ACHN (cell line): ENCODE measurements at regions not wholly inside any gene's neighbourhood (a gene's known extent, or its start where the extent isn't known, plus 50 kb on each side); places are given as distances from the start of the nearest gene placed in this dataset.

Experiments used
- DNase-seq: peaks from one replicate; pipeline ENCODE4 v3.0.0-alpha.2; 2015
- in situ Hi-C: cut with HindIII; loops from 2 replicates; pipeline ENCODE4 v1.10.0; 2017; ENCODE audit warnings: low sequenced_read_pairs, low pct_ligation_motif_present, low pct_unique_long_range_greater_than_20kb

GRCh38 chr14:43249116-43249515, 1258.0 kb downstream of the FSCB start:
- in situ Hi-C loops, result no loop called here
- DNase-seq, result no peak

- DNase-seq, result no peak
- in situ Hi-C loops, result no loop called here
Measured at GRCh38 chr14:43247877-43248276, 1259.2 kb downstream of the FSCB start.

DNA sequence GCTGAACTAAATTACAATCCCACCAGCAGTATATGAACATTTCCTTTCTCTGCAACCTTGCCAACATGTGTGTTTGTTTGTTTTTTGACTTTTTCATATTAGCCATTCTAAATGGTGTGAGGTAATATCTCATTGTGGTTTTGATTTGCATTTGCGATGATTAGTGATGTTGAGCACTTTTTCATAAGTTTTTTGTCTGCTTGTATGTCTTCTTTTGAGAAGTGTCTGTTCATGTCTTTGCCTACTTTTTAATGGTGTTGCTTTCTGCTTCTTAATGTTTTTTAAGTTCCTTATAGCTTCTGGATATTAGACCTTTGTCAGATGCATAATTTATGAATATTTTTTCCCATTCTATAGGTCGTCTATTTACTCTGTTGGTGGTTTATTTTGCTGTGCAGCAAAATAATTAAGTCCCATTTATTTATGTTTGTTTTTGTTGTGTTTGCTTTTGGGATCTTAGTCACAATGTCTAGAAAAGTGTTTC, 1262.9 kb downstream of the FSCB start:
- in situ Hi-C loops, result no loop called here

DNA sequence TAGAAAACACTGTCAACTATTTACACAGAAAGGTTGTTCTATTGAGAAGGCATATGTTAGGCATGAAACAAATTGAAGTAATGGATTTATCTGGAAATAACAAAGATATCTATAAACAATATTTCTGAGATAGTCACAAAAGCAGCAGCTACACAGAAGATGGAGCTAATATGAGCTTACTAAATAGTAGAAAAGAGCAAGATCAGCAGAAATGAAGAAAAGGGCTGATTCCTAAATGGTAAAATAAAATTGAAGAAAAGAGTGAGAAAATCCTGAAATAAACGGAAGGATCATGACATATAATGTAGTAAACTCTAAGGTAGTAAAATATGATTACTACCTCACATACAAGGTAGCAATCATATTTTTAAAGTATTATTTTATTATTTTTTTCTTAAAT, 1263.9 kb downstream of the FSCB start:
- in situ Hi-C loops, result no loop called here
- no peak for DNase-seq

More for the DNA sequence above, 1262.9 kb downstream of the FSCB start:
- no peak for DNase-seq

DNA sequence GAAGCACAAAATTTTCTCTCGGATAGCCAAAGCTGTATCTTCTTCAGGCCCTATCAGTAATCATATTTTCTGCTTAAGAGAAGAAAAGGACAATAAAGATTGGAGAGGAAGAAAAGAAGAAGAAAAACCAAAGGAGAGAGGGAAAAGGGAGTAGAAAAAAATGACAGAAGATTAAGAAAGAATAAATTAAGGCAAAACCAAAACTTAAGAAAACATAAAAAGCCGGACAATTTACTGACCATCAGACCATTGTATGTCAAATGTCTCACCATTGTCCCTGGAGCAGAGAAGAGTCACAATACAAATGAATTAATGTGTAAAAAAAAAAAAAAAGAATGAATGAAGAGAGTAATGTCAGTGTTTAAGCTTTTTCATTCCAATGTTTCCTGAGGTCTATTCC, 1274.8 kb downstream of the FSCB start:
- DNase-seq, result no peak
- in situ Hi-C loops, result no loop called here

GRCh38 chr14:43215524-43215923, 1291.6 kb downstream of the FSCB start:
- DNase-seq, result no peak
- in situ Hi-C loops, result no loop called here

GRCh38 chr14:43207189-43207588, 1299.9 kb downstream of the FSCB start:
- no peak for DNase-seq
- in situ Hi-C loops, result no loop called here

DNA sequence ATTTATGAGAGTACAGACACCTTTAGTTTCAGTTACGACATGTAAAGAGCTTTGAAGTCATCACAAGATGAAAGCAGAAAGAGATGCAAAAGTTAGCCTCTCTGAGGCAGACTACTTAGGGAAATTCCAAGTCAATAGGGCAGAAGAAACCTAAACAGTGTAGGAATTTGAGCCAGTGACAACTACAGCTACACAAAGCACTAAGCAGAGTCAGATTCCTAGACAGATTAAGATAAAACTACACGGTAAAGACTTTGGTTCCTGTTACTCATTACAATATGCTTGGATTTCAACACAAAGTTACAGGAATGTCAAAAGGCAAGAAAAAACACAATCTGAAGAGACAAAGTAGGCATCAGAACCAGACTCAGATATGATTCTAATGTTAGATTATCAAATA, 1302.3 kb downstream of the FSCB start:
- DNase-seq, result no peak
- in situ Hi-C loops, result no loop called here

DNA sequence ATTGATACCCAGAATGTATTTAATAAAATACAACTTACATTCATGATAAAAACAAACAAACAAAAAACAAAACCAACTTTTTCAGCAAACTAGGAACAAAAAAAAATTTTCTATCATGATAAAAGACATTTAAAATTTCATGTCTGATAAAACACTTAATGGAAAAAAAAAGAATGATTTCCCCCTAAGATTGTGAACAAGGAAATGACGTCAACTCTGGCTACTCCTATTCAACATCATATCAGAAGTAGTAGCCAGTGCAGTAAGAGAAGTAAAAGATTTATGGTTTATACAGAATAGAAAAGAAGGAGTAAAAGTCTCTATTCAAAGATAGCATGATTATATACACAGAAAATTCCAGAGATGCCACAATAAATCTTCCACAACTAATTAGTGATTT, 1306.6 kb downstream of the FSCB start:
- no peak for DNase-seq
- in situ Hi-C loops, result no loop called here

DNA sequence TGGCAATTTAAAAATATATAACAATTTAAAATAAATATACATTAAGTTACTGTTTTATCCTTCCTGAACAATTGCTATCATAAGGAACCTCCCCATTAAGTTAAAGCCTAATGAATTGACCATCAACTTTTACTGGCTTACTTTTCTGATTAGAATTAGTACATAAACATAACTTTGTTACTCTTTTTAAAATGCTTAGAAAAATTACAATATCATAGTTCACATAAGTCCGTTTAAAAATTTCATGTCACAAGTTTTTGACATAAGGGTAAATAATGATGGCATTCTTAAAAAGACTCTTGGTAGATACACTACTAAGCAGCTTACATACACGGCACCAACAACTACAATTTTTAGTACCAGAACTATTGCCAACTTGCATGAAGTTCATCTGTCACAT, 1308.6 kb downstream of the FSCB start:
- no peak for DNase-seq
- in situ Hi-C loops, result no loop called here

- in situ Hi-C loops, result no loop called here
- no peak for DNase-seq
Measured at GRCh38 chr14:43184540-43184939, 1322.5 kb downstream of the FSCB start.

- in situ Hi-C loops, result no loop called here
- DNase-seq, result no peak
Measured at GRCh38 chr14:43183916-43184315, 1323.2 kb downstream of the FSCB start.

- DNase-seq, result no peak
- in situ Hi-C loops, result no loop called here
Measured at GRCh38 chr14:43175896-43176295, 1331.2 kb downstream of the FSCB start.

DNA sequence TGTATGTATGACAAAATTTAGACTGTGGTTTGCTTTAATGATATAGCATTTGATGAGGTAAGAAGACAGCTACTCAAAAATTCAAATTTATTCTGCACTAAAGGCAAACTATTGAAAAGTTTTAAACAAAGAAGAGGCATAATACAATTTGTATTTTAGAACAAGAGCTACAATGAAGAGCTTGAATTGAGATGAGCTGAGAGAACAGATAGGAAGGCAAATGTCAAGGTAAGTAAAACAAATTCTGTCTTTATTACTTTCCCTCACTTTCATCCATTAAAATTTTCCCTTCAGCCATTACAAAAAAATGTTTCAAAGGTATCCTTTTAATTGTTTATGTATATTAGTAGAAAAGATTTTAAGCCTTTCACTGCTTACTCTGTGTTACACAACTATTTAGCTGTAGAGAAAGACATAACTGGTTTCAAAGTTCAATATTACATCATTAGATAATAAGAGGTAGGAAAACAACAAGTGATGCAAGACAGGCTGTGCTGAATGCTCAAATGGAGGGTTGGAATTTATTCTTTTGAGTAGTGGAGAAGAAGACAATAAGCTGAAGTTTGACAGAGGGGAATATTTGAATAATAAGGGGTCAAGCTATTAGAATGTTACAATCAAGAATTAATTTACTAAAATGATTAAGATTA, 1334.1 kb downstream of the FSCB start:
- DNase-seq, result no peak
- in situ Hi-C loops, result no loop called here

GRCh38 chr14:43169722-43170121, 1337.4 kb downstream of the FSCB start:
- in situ Hi-C loops, result no loop called here
- DNase-seq, result no peak

DNA sequence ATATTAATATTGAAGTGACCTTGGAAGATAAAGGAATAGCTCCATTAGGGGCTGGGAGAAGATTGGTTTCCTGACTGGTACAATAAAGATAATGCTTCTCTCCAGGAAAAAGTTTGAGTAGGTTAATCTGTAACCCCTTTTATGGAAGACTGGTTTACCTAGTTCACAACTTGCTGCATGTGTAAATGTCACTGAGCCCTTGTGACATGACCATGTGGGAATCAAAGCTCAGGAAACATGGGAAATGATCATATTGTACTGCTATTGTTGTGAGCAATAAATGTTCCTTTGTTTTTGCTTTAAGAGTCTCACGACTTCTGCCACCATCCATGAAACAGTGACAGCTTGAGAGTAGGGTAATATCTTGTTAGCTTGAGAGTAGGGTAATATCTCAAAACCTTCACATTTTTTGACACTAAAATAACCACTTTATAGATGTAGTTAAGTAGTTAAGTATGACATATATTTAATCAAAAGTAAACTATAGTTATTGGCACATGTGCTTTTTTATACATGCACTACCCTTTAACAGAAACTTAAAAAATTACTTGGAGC, 1338.6 kb downstream of the FSCB start:
- no peak for DNase-seq
- in situ Hi-C loops, result no loop called here

DNA sequence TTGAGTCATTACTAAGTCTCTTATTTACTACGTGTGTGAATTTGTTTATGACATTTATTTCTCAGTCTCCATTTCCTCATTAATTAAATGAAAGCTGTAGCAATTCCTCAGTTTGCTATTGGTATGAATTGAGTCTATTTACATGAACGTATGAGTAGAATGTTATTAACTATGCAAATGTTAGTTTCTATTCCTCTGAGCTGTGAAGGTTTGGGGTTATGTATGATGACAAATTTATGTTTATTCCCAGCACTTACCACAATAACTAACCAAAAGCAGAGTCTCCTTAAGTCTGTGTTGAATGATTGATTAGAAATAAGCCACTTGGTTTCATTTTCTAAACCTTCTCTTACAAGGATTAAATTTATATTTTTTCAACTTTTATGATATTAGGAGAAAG, 1340.9 kb downstream of the FSCB start:
- in situ Hi-C loops, result no loop called here
- DNase-seq, result no peak

GRCh38 chr14:43165651-43166050, 1341.4 kb downstream of the FSCB start:
- in situ Hi-C loops, result no loop called here
- DNase-seq, result no peak

DNA sequence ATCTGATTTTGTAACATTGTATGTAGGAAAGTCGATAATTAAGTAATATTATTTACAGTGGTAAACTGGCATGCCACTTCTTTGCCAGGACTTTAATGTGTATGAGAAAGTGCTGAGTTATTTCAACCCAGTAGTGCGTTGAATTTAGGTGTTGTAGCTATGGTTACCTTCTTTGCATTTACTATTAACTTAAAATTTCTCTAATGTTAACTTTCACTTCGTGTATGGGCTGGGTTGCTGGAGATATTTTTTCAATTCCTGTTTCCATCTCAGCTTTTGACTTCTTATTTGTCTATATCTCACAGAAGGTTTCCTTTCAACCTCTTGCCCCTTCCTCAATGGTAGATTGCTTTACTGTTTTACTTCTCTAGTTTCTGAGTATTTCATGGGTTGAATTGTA, 1345.6 kb downstream of the FSCB start:
- in situ Hi-C loops, result no loop called here

DNA sequence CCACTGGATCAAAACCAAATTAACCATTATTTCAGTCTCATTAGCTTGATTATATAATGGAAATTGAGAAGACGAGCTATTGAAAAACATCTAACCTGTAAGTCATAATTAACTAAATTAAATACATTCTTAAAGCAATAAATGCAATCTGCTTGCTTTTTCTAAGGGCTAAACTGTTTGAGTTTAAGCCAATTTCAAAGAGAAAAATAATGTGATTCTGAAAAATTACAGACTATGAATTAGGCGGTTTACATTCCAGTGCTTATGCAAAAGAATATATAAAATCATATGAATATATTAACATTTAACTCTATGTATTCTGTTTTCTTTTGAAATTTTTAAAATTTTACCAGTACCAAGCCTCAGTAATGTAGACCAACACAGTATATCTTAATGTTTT, 1349.4 kb downstream of the FSCB start:
- in situ Hi-C loops, result no loop called here
- DNase-seq, result no peak

More for the DNA sequence above, 1345.6 kb downstream of the FSCB start:
- no peak for DNase-seq
